NOMO-1 treated with dmso at 0.1 percent for 144 hours (cell line): ENCODE measurements at regions not wholly inside any gene's neighbourhood (a gene's known extent, or its start where the extent isn't known, plus 50 kb on each side); places are given as distances from the start of the nearest gene placed in this dataset.
A peak's percentile ranks its signal among the peaks of the same experiment; 100 is the strongest.

Experiments
- DNase-seq: peaks from one replicate; lab custom pipeline; 2025; ENCODE audit not compliant: unreplicated experiment; lab: John Stamatoyannopoulos, UW

DNA sequence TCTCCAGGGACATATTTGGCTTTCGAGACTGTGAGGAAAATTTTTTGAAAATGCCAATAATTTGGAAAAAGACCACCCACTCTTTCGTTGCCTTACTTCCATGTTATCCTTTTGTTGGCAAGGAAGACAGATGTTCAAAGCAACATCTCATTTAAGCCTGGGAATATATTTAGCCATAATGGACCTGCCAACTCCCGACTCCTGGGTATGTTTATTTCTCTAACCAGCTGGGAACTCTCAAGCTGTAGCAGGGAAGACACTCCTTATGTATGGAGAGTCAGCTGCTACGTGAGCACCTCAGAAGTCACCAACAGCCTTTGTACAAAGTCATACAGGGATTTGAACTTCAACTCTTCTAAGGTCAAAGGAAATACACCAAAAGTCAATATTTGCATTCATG lies 96.5 kb upstream of the DAAM1 start:
- no peak for DNase-seq

DNA sequence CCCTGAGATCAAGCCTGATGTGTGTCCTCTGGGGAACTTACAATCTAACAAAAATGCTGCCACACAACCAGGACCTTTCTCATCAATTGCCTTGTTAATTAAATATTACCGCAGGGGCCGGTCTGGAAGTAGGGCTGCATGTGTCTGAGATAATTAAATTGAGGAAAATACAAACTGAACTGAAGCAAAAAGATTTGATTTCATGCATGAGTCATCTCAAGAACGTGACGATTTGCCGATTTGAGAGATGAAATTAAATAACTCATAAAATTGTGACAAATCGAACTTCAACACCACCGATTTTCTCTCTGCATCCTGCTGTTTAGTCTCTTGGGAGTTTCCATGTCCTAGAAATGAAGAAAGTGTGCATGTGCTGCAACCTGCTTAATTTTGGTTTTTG lies 94.6 kb upstream of the DAAM1 start:
- DNase-seq, result no peak

DNA sequence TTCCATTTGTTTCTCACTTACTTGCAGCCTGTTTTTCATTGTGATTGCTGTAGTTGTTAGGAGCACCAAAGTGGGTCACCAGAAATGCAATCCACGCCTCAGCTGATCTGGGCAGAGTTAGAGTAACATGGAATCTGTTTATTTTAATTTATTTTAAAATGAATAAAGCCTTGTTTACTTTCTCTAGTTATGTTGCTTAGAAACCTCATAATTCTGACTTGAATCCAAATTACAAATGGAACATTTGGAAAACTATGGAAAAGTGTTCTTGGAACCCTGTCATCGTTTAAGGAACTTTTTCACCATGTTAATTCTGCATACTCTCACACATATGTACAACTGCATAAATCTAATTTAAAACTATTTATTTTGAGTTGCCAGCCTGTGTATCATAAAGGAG lies 92.2 kb upstream of the DAAM1 start:
- no peak for DNase-seq

DNA sequence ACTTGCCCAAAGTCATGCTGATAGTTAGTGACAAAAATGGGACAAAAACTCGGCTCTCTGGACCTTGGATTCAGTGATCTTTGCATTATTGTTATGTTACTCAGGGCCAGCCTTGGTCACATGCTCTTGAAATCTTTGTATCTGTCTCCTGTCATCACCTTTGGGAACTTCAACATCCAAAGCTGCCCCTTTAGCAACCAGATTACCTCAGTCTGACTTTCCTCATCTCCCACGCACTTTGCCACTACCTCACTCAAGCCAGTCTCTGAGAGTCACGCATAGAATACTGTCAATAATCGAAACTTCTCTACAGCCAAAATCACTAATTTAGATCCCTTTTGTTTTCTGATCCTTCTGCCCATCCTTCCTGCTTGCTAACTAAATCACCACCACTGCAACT lies 90.8 kb upstream of the DAAM1 start:
- DNase-seq, result no peak

DNA sequence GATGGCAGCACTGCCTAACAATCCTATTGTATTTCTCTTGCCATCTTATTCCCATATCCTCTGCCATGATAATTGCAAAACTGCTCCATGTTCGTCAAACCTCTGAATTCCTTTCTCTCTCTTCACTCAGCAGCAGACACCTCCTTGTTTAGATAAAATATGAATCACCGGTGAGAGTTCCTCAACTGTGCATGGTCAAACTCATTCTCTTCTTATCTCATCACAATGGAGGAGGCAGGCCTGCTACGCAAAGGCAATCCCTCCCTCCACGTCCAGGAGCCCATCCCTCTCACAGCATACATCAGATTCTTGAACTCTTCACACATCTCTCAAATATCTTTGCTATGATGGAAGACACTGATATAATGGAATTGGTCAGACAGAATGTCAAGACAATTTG lies 90.1 kb upstream of the DAAM1 start:
- DNase-seq, result no peak

DNA sequence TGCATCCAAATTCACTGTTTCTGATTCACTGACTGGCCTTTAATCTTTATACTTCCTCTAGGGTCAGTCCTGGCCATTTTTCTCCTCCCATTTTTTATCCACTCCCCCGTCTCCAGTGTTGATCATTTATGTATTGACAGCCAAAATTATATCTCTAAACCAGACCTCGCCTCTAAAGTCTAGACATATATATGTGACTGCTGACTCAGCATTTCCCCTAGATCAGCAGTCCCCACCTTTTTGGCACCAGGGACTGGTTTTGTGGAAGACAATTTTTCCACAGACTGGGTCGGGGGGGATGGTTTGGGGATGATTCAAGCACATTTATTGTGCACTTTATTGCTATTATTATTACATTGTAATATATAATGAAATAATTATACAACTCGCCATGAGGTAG lies 88.3 kb upstream of the DAAM1 start:
- DNase-seq, result no peak

DNA sequence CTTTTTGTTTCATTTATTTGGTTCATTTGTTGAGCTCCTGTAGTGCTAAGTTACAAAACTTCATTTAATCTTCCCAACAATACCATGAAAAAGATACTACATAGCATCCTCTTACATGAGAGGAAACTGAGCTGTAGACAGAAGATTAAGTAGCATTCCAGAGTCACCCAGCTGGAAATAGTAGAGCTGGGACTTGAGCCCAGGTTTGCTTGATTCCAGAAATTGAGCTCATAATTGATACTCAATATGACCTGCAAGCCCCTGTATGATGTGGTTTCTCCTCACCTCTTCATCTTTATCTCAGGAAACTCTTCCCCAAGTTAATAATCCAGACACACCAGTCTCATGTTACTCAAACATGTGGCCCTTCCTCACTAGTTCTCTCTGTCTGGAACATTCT lies 87.0 kb upstream of the DAAM1 start:
- DNase-seq, result no peak

DNA sequence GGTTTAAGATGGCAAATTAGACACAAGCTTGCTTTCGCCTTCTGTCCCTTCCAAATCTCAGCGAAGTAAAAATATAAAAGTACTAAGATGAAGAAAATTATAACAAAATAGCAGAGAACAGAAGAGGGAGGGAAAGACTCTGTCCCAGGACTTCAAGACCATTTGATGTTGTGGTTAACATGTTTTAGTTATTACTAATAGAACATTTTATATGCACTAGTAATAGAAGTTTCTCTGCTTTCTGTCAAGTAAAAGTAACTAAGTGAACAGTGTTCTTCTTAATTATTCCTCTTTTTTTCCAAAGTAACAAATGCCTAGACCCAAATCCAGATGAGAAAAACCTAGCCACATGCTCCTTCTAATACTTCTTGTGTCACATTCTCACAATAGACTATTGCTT lies 85.1 kb upstream of the DAAM1 start:
- DNase-seq, result no peak

DNA sequence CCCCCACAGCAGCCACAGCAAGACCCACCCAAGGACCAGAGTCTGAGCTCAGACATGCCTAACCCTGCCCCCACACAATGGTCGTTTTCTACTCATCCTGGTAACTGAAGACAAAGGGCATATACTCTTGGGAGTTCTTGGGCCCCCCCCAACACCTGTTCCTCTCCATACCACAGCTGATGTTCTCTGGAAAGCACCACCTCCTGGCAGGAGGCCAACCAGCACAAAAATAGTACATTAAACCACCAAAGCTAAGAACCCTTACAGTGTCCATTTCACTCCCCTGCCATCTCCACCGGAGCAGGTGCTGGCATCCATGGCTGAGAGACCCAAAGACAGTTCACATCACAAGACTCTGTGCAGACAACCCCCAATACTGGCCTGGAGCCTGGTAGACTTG lies 80.6 kb upstream of the DAAM1 start:
- DNase-seq, result no peak

DNA sequence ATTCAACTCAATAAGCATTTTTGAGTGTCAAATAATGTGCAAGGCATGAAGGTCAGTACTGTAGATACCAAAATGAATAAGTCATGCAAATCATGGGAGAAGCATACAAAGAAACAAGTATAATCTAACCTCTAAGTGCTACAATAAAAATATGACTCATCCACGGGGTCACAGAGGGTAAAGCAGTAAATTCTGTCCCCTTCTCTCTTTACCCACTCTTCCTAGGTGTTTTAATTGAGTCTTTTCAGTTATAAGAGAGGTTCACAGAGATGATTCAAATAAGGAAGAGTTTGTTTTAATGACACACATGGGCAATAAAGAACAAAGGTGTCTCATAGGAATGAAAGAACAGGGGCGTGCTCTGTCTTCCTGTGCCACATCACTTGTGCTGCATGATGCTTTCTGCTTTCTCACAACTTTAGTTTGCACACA lies 71.5 kb upstream of the DAAM1 start:
- DNase-seq, result no peak

DNA sequence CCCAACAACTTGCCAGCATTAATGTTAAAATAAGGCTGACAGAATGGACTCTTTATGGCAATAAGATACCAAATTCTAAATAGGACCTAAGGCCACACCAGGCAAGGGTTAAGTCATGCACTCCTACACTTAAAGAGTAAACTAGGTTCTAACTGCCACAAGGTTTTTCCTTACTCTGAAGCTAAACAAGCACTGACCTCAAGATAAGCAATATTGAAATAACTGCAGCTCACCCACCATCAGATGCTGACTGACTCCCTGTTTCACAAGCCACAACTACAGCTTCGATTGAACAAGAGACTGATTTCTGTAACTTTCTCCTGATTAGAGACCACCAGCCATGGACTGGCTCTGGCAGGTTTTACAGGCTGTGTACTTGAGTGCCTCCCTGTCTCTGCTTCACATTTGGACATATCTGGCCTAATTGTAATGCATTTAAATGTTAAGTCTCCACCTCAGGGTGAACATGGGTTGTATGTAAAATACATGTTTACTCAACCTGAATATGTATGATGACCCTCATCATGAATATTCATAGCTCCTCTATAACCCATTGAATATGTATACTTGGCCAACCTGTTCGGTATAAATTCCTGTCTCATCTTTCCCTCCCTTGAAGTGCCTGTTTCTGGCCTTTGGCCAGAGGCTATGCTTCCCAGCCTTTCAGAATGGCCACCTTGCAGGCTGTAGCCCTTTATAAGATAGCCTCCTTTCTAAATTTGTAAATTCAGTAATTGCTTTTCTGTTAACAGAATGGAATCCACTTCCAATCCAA lies 70.5 kb upstream of the DAAM1 start:
- no peak for DNase-seq

DNA sequence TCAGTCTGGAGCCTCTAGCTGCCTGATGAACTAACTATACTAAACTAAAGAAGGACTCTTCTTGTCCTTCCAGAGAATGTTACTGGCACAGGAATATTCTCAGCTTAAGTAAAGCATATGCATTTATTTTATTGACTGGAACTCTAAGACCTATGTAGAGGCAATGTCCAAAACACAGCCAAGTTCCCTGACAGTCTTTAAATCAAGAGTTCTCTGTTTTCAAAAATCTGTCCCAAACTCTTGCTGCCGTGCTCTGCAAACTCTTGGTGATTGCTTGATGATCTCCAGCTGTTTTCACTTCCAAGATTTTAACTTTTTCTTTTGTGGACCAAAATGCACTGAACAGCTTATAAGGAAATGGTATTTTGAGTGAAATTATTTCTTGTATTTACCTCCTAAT lies 67.5 kb upstream of the DAAM1 start:
- no peak for DNase-seq

DNA sequence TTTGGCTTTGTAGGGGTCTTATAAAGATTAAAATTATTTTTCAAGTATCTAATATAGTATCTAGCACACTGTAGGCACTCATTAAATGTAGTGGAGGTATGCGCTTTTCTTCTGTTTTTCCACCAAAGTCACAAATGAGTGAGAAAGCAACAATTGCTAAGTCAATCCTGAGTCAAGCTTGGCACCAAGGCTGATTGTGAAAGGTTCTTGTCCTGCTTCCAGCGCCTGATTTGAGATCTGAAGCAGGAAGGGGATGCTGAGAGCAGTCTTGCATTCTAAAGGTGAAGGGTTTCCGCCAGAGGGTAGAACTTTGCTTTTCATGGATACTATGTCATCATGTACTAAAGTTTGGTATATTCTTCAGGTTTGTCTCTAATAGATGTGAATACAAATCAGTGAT lies 64.9 kb upstream of the DAAM1 start:
- no peak for DNase-seq

DNA sequence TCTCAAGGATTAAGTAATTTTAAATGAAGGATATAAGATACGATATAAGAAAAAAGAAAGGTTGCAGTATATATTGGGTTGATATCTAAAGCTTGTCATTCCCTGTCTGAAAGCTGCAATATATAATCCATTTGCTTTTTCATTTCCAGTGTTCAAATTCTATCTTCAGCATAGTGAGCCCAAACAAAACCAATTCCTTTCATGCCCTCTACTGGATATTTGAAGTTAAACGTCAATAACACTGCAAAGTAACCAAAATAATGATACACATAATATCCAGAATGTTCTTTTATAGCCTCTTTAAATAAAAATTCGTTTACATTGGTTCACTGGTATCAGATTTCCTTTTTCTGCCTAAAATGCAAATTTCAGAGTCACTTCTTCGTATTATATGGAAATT lies 64.5 kb upstream of the DAAM1 start:
- DNase-seq, result no peak

DNA sequence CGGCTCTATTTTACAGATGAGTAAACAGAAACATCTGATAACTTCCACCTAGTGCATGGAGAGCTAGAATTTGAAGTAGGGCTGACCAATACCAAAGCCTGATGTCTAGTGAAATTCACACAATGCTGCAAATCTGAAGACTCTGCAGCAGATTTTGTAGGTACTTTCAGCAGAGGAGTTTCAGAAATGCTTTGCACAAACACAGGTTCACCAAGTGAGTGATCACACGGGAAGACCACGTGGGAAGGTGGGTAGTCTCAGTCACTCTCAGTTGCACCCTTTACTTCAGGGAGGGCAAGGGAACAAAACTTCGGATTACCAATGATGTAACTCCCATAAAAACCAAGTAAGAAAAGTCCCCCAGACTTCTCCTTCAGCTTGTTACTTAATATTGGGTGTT lies 63.3 kb upstream of the DAAM1 start:
- DNase-seq, result no peak

DNA sequence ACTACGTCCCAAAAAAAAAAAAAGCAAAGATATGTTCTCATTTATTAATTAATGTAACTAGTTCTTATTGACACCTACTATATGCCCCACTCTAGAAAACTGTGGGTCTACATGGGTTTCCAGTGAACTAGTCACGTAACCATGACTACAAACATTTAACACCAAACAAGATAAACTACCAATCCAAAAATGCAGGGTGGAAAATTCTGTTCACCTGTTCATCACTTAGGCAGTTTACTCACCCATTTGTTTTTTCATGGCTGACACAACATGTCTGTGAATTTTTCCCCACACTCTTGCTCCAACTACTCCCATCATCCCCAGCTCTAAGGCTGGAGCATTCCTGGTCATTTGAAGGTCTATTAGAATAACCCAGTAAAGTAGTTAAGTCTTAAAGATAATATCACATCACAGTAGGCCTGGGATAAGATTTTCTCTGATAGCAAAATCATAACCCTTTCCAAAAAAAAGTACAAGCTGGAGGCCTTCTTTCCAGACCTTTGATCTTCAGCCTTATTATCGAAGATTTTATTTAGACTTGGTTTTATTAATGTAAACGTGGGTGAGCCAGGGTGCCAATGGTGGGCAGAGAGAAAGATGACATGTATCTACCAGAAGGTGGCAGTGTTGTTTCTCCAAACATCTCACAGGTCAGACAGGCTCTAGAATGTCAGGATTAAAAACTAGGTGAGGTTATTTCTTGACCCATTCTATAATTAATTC lies 61.6 kb upstream of the DAAM1 start:
- DNase-seq, result peak; percentile 15

DNA sequence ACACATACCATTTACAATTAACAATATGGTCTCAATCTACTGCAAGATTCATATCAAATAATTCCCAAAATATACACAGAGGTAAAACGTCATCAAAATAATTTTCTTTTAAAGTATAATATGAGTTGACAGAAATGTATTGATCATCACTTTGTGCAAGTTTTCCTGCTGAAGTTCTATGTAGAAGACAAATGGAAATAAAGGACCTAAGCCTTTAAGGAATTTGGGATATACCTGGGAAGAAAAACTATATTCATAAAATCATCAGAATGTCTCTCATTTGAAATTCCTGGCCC lies 61.1 kb upstream of the DAAM1 start:
- no peak for DNase-seq

DNA sequence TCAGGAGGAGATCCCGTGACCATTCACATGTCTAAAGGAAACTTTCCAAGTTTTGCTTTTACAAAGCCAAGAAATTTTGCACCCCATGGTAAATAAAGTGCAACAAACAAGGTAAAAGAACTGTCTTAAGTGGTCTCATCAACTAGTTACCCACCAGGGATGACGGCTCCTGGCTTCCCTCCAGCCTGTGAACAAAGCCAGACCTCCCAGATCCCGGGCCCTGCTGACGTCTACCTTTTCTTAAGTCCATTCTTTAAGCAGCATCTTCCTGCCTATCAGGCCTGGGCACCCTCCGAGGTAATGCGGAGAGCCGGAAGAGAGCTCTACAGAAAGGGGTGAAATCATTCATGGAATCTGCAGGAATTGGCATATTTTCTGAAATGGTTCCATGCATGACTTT lies 58.0 kb upstream of the DAAM1 start:
- DNase-seq, result no peak

DNA sequence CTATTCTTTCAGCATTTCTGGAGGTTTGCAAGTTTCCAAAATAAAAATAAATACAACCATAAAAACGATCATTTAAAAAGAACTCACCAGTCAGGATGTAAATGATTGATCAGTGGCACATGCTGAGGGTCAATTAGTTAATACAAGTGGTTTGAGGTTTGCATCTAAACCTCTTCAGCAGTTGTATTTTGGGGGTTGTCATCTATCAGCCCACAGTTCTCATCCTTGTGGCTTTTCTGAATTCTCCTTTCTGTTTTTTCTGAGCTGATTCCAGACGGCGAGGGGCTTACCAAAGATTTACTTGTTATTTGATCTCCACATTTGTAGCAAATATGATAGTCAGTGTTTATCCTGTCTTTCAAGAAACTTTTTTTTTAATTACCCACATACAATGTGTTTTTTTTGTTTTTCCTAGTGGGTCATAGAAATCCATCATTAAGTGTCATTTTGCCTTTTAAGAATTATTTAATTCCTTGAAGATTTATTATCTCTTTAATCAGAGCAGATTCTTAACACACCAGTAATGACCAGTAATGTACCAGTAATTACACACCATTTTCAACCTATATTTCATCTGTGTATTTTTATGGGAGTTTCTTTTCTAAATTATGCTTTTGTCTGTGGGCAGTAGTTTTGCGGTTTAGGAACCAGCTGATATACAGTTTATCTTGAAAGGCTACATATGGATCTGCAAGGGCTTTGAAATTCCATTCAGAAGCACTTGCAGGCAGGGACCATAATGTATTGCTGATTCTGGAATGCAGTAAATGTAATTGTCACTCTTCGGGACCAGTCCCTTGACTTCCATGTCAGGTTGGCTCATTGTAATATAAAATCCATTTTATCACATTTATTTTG lies 56.3 kb upstream of the DAAM1 start:
- DNase-seq, result no peak

DNA sequence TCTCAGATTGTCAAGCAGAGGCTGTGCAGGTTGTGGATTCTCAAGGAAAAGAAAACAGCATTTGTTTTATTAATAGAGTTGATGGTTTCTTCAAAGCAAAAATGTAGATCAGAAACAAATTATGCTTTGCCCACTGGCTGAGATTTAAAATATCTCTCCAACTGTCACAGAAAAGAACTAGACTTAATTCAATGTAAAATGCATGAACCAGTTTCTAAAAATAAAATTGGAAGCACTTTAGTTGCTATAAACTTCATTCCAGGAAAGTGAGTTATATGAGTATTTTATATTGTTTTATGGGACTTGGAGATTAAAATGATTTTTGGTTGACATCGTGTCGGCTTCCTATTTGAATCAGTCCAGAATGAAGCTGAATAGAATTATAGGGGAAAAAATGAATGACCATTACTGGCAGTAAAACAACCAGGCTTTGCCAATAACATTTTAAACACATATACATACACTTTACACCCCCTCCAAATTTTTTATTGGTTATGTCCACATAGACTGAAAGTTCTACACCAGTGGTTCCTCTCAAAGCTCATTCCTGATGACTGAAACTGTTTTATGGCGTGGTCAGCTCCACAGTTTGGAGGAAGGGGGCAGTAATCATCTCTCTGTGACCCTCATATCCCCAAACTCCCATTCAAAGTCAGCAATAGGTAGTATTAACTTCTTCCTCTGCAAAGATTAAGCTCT lies 55.5 kb upstream of the DAAM1 start:
- no peak for DNase-seq

DNA sequence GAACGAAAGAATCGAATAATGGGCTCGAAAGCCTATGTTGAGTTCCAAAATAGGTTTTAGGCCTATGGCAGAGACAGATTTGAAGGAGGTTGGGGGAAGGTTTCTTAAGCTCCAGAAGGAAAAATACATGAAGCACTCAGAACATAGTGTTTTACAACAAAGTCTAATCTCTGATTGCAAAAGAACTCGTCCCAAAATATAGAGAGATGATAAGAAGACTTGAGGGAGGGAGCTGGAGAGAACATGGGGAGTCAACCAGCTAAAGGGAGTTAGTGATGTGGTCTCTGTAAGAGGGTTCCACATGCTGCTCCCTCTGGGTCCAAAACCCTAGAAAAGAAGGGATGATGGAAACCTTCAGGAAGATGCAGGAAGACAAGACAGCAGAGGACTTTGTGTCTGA lies 54.8 kb upstream of the DAAM1 start:
- no peak for DNase-seq

DNA sequence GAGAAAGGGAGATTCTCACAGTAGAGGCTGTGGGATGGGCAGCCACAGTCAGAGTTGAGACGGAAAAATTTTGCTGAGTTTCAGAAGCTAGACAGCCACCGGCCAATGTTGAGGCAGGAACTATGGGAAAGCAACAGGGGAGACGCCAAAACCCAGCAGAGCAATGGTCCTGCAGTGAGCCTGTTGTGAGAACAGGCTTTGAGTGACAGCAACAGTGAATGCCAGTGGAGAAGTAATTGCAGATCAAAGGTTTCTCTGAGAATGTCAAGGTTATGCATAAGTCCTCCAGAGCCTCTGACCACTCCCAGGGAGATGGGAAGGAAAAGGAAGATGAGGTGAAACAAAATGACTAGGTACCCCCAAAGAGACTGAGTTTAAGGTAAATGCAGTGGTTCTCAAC lies 54.2 kb upstream of the DAAM1 start:
- DNase-seq, result no peak
